Dermis microvascular lymphatic vessel endothelial cell (primary cell): ENCODE measurements at regions not wholly inside any gene's neighbourhood (a gene's known extent, or its start where the extent isn't known, plus 50 kb on each side); places are given as distances from the start of the nearest gene placed in this dataset.

Source experiments
- DNase-seq, 2 donors: peaks; one replicate each; pipeline versions ENCODE4 v3.0.0 to v3.0.0-alpha.2; 2010; ENCODE audit warnings: low read depth in 2 of 2

- DNase-seq: no peak
These were observed 289.4 kb downstream of the CDC5L start for GRCh38 chr6:44676826-44677433.

DNA sequence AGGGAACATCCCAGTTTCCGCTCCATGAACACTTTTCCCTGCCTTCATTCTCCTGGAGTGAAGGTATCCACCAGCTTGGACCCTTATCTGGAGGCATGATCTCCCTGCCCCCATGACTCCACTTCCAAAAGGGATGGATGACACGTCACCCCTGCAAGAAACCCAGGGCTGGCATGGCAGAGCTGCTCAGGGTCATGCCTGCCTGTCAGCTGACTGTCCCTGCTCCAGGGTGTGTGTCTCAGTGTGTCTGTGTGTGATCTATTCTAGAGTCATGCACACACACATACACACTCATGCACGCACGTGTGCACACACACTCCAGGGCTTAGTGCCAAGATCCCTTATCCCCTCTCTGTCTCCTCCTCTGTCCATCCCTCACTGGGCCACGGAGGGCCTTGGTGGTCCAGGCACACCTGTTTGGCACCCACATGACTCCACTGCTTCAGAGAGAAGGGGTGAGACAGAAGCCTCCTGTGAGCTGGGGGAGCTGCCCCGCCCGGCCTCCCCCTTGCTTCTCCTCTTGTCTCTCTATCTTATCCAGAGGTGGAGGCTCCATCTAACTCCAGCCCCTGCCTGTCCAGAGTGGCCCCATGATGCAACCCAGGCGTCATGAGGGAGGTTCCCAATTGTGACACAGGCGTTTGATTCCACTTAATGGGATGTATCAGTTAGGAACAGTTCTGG is 290.9 kb downstream of the CDC5L start:
- no peak for DNase-seq

DNA sequence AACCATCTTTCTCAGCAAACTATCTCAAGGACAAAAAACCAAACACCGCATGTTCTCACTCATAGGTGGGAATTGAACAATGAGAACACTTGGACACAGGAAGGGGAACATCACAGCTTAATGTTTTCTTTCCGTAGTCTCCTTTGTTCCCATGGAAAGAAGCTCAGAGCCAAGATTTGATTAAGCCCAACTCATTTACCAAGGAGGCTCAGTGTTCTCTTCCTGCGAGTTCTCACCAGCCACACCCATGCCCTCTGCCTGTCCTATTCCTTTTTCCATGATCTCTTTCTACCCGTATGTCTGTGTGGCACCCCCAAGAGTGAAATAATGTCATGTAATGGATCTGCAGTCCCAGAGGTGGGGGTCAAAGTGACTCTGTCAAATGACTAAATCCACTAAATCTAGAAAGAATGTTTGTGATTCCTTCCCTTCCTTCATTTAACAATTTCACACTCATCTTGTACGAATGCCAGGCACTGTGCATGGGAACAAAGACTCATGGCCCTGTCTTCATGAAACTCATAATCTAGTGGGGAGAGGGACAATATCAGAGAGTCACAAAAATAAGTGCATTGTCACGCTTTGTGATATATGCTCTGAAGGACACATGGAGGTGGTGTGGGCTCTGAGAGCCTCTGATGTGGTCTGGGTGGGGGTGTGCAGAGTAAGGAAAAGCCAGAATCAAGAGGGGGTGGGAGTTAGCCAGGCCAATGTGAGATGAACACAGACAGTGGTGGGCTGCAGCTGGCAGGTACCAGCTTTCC is 292.1 kb downstream of the CDC5L start:
- DNase-seq: no peak

GRCh38 chr6:44680202-44680720 is 292.8 kb downstream of the CDC5L start:
- no peak for DNase-seq

- no peak for DNase-seq
These were observed 294.3 kb downstream of the CDC5L start for GRCh38 chr6:44681761-44682160.

DNA sequence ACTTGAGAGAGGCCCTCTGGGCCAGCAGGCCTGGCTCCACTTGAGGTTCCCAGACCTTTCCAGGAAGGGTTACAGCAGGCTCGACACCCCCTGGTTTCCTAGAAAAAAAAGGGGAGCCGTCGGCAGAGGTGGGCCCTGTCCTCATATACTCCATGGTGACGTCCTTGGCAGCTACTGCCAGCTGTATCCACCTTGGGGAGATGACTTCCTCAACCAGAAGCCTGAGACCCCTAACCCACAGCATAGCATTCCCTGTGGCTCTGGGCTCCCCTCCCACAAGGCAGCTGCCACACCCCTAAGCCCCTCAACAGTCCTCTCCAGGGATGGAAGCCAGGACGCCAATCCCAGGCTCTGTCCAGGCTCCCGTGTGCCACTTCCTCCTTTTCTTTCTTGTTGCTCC is 294.8 kb downstream of the CDC5L start:
- no peak for DNase-seq

- no peak for DNase-seq
These were observed 295.7 kb downstream of the CDC5L start for GRCh38 chr6:44682987-44683779.

DNA sequence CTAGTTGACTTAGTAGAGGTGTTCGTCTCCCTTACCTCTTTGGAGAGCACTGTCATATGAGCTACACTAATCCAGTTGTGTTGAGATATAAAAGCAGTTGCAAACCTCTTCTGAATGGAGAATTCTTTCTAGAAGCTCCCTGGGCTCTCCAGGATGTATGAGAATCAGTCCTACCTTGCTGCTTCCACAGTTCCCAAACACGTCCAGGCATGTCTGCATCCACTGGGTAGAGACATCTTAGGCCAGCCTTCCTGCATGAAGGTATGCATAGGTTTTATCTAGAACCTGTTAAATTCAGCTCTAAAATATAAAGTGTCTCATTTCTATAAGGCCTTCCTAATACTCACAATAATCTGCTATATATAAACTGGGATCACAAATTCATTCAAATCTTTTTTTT is 297.7 kb downstream of the CDC5L start:
- no peak for DNase-seq

GRCh38 chr6:44696099-44696498 is 308.6 kb downstream of the CDC5L start:
- no peak for DNase-seq

GRCh38 chr6:44696686-44697085 is 309.2 kb downstream of the CDC5L start:
- no peak for DNase-seq

DNA sequence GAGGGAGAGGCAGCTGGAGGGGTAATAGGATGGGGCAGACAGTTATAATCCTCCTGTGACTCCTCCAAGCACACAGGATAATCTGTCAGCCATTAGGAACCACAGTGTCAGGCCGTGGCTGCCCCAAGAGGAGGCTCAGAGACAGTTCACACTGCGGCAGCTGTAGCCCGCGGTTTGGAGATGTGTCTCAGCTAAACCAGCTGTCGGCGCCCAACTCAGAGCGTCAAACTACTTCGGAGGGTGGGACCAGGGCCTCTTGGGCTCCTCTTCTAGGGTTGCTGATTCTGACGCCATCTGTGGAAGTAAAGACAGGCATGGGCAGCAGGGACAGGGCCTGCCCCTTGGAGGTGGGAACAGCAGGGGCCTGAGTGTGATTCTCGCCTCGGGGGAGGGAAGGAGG is 309.8 kb downstream of the CDC5L start:
- DNase-seq: no peak

DNA sequence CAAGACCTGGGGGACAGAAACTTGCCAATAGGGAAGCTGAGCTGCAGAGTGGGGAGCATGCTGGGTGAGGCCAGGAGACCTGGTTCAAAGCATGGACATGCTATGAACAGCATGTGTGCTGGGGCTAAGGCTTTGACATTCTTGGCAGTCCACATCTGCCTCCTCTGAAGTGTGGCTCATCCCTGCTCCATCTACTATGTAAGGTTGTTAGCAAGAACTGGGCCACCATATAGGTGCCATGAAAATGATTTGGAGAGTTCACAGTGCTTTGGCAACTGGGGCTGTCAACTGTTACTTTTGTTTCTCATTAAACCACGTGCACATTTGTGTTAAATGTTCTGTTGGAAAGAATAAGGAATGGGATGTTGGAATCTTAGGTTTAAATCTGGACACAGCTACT is 311.1 kb downstream of the CDC5L start:
- DNase-seq: no peak

DNA sequence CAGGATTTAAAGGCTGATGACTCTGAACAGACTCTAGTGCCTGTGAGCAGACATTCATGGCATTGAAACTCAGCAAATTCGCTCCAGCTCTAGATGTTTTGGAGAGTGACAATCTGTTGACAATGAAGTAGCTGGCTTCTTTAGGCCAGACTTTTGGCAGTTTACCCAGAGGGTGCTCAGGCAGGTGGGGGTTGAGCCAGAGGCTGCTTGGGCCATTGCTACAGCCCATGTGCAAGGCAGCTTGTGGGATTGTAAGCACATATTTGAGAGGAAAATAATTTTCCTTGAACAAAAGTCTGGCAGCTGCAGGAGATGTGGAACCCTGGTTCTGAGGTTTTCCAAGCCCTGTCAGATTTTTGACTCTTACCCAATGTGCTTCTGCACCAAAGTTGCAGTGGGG is 311.6 kb downstream of the CDC5L start:
- no peak for DNase-seq

GRCh38 chr6:44699851-44700250 is 312.3 kb downstream of the CDC5L start:
- DNase-seq: no peak

GRCh38 chr6:44700422-44700821 is 312.9 kb downstream of the CDC5L start:
- no peak for DNase-seq

DNA sequence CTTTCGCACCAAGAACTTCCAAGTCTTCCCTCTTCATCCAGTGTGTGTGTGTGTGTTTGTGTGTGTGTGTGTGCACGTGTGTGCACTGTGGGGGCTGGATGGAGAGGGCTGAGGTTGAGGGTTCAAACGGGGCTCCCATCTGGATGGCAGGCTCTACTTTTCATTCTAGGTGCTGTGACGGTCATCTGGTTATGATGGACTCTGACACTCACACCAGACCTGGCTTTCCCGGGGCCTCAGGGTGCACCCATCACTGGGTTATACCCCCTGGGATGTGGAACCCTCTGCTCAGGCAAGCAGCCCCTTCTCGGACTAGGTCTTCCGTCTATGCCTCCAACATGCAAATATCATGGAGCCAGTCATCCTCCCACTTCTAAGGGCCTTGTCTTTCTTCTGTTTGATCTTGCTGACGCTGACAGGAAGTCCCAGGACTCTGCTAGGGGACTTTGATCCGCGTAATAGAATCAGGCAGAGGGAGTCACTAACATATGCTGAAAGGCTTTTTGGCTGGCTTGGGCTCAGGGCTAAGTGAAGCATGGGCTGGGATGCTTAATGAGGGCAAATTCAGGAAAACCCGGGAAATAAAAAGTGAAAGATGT is 313.6 kb downstream of the CDC5L start:
- no peak for DNase-seq

DNA sequence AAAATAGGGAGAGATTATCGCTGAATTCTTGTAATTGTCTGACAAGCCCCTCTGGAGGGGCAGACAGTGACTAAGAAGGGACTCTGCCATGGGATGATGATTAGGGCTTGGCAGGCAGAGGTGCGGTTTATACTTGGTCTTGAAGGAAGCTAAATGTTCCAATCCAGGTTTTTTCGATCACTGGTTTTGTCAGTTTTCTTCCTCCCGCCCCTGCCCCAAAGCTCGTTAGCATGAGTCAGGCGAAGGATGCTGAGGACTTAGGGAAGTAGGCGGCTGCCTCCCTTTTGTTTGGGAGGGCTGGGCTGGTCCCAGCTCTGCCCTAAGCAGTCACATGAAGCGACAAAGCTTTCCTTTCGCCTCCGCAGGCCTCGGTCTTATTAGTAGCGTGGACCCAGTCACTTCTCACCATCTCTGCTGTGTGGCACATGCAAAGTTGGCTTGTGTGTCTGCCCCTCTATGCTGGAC is 314.2 kb downstream of the CDC5L start:
- DNase-seq: no peak

- DNase-seq: no peak
These were observed 314.8 kb downstream of the CDC5L start for GRCh38 chr6:44702292-44702691.

DNA sequence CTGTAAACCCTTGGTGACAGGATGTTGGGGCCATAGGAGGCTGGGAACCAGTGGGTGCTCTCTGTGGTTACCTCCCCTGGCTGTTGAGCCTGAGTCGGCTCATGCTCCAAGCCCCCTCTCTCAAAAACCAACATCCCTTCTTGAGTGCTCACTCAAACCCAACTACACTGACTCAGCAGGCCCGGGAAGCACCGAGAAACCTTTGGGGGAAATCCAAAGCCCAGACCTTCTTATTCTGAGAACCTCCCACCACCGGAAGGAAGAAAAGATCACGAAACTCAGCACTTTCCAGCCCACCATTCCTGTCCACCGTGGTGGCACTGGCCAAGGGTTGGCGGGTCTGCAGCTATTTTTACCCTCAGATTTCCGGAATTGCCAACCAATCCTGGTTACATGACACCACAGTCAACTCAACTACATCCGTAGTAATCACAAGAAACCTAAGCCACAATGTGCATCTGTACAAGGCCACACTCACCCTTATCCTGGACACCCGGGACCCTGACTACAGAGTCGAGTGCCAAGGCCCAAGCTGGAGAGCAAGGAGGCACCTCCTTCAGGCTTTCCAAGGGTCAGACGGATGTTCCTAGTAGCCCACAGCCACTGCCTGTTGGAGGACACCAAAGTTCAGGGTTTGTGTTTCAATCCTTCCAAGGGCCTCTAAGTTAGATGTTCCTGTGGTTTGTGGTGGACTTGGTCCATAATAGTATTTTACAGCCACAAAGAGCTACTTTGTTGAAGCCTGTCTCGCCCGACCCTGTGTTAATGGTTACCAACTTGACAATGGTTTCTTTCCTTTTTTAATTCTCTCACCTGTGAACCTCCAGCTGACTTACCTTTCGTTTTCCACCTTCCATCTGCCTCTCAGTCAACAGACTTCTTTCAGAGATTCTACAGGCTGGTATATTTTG is 317.0 kb downstream of the CDC5L start:
- no peak for DNase-seq

DNA sequence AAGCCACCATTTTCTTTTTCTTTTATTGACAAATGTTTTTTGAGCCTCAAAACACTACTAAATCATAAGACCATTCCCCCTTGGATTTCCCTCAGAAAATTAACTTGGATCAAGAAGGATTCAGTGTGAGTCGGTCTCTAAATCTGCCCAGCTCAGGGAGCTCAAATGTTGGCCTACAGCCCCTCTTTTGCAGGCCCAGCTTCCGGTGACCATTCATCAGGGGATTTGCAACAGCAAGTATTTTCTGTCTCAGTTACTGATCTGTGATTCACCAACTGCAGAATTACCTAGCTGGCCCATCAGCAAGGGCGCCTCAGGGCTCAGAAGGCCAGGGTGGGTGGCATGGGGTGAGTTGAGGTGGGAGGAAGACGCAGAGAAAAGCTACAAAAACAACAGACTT is 318.1 kb downstream of the CDC5L start:
- DNase-seq: no peak
